GM19467 (cell line): ENCODE measurements at regions not wholly inside any gene's neighbourhood (a gene's known extent, or its start where the extent isn't known, plus 50 kb on each side); places are given as distances from the start of the nearest gene placed in this dataset.

Source experiments
- ATAC-seq: cut with Tn5 transposase; IDR thresholded peaks from one replicate; pipeline ENCODE4 v1.9.1; 2021; ENCODE audit warnings: mild to moderate bottlenecking, moderate library complexity; ENCODE audit not compliant: unreplicated experiment

GRCh38 chr12:18207266-18207665 lies 54.1 kb upstream of the PIK3C2G start:
- ATAC-seq: no peak

GRCh38 chr12:18206198-18206597 lies 55.1 kb upstream of the PIK3C2G start:
- ATAC-seq: no peak

GRCh38 chr12:18204053-18204452 lies 57.3 kb upstream of the PIK3C2G start:
- no peak for ATAC-seq

- no peak for ATAC-seq
These were observed 69.2 kb upstream of the PIK3C2G start for GRCh38 chr12:18192119-18192518.

GRCh38 chr12:18183141-18183540 lies 78.2 kb upstream of the PIK3C2G start:
- ATAC-seq: no peak

GRCh38 chr12:18171571-18171970 lies 81.6 kb upstream of the RERGL start:
- ATAC-seq: no peak

- ATAC-seq: no peak
These were observed 78.0 kb upstream of the RERGL start for GRCh38 chr12:18168016-18168415.

- ATAC-seq: peak; percentile 41
These were observed 75.9 kb upstream of the RERGL start for GRCh38 chr12:18165889-18166288.

GRCh38 chr12:18165422-18165871 lies 75.5 kb upstream of the RERGL start:
- peak; percentile 98 for ATAC-seq

- ATAC-seq: no peak
These were observed 70.9 kb upstream of the RERGL start for GRCh38 chr12:18160901-18161300.

- ATAC-seq: peak; percentile 53
These were observed 69.0 kb upstream of the RERGL start for GRCh38 chr12:18158774-18159557.

GRCh38 chr12:18153826-18154225 lies 63.8 kb upstream of the RERGL start:
- no peak for ATAC-seq

GRCh38 chr12:18151036-18151435 lies 61.0 kb upstream of the RERGL start:
- ATAC-seq: no peak

GRCh38 chr12:18148961-18149360 lies 59.0 kb upstream of the RERGL start:
- ATAC-seq: no peak

GRCh38 chr12:18146363-18146762 lies 56.4 kb upstream of the RERGL start:
- no peak for ATAC-seq

GRCh38 chr12:18145924-18146323 lies 55.9 kb upstream of the RERGL start:
- ATAC-seq: no peak

- no peak for ATAC-seq
These were observed 51.3 kb upstream of the RERGL start for GRCh38 chr12:18141048-18141982.

- peak; percentile 52 for ATAC-seq
These were observed 50.1 kb upstream of the RERGL start for GRCh38 chr12:18139989-18140596.
